ENCODE measurements at regions not wholly inside any gene's neighbourhood (a gene's known extent, or its start where the extent isn't known, plus 50 kb on each side); places are given as distances from the start of the nearest gene placed in this dataset.
A peak's percentile ranks its signal among the peaks of the same experiment; 100 is the strongest.

- DNase-seq (ENCODE audit: low spot score), result no peak
These were observed 478.5 kb downstream of the AGTPBP1 start for GRCh38 chr9:85263288-85263687.

GRCh38 chr9:85262333-85262732 is 479.4 kb downstream of the AGTPBP1 start:
- DNase-seq (ENCODE audit: low spot score), result peak; percentile 95

DNA sequence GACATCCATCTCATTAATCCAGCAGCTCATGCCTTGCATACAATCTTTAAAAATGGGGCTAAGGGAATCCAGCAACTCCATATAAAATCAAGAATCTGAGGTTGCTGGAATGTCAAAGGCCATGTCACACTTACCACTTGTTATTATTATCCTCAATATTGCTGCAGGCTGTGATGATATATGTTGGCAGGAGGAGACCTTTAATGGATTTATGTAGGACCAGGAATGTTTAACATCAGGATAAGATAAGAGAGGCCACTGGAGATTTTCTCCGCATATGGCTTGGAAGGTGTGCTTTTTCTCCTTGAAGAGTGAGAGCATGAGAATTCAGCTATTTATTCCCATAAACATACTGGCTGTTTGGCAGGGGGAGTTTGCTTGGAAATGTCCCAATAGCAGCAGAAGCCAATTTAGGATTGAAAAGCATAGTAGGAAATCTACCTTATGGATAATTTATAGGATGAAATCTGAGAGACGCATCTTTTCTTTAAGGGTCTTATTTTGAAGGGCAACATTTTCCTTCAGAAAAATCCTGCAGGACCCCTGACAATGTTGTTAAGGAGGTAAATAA is 481.4 kb downstream of the AGTPBP1 start:
- DNase-seq (ENCODE audit: low spot score), result peak; percentile 68

GRCh38 chr9:85258823-85259370 is 482.9 kb downstream of the AGTPBP1 start:
- peak; percentile 80 for DNase-seq (ENCODE audit: low spot score)

- DNase-seq (ENCODE audit: low spot score), result no peak
These were observed 483.5 kb downstream of the AGTPBP1 start for GRCh38 chr9:85258236-85258635.

DNA sequence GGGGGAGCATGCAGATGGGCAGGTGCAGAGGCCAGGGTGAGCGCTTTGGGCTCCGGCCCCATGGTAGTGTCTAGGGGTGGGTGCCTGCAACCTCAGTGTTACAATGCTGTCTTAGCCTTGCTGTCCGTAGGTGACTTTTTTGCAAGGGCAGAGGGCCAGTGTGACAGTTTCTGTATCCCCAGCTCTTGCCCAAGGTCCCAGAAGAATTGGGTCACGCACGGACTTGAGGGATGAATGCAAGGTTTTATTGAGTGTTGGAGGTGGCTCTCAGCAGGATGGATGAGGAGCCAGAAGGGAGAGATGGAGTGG is 492.5 kb downstream of the AGTPBP1 start:
- DNase-seq (ENCODE audit: low spot score), result no peak

GRCh38 chr9:85248514-85249312 is 493.0 kb downstream of the AGTPBP1 start:
- no peak for DNase-seq (ENCODE audit: low spot score)

- DNase-seq (ENCODE audit: low spot score), result peak; percentile 77
These were observed 495.2 kb downstream of the AGTPBP1 start for GRCh38 chr9:85246541-85246940.

- DNase-seq (ENCODE audit: low spot score), result no peak
These were observed 496.9 kb downstream of the AGTPBP1 start for GRCh38 chr9:85244856-85245255.

- no peak for DNase-seq (ENCODE audit: low spot score)
These were observed 497.8 kb downstream of the AGTPBP1 start for GRCh38 chr9:85243977-85244376.

DNA sequence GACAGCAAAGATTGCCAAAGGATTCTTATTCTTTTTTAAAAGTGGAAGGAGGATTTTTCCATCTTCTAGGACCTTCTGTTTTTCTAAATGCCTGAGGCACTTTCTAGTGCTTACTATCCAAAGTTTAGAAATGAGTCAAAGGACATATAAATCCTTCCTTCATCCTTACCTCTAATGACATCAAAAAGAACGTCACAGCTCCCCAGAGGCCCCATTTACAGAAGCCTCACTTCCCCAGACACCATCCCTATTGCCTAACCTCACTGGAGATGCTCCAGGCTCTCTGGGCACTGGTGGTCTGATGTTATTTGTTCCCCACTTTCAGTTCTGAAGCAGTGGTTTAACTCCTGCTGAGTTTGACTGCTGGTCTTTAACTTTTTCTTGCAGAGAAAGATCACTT is 504.3 kb downstream of the AGTPBP1 start:
- DNase-seq (ENCODE audit: low spot score), result no peak

DNA sequence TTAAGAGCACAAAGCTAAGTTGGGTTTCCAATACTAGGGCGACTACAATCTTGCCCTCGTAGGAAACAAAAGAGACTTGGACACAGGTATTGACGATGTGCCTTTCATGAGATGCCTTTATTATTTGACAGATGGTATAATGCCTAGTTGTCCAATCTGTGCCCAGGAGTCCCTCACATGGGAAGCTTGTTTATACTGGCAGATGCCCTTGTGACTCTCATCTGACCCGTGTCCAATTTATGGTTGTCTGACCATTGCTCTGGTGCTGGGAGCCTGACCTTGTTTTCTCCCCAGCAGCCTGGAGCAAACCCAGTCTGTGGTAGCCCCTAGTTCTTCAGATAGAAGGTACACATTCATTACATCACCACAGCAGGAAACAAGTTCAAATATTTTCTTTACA is 511.7 kb downstream of the AGTPBP1 start:
- DNase-seq (ENCODE audit: low spot score), result no peak

DNA sequence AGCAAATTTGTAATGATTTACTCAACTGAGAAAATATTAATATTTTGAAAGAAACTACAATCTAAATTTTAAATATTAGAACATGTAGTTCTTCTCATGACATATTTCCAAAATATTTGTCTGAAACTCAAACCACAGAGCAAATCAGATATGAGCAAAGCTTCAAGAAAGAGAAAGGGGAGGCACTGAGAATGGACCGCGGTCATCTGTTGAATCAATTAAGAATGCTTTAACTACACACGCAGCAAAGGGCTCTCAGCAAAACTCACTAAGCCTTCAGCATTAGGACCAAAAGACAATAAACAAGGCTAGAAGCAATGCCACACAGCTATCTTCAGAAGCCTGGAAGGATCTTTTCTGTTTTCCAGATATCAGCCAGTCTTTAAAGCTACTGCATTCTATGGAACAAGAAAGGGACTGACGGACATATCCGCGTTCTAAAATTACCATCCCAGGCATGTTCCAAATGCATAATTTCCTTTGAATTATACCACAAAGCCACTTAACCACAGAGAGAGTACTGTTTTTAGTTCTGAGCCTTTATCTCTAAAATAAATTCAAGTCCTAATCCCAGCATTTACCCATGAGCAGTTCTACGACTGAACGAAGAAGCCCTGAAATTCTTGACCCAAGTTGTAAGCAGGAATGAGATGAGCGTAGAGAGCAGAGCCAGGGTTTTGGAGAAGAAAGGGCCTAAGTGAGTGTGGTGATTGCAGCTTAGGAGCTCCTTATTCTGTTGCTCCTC is 513.5 kb downstream of the AGTPBP1 start:
- no peak for DNase-seq (ENCODE audit: low spot score)

- DNase-seq (ENCODE audit: low spot score), result no peak
These were observed 516.6 kb downstream of the AGTPBP1 start for GRCh38 chr9:85225180-85225579.

DNA sequence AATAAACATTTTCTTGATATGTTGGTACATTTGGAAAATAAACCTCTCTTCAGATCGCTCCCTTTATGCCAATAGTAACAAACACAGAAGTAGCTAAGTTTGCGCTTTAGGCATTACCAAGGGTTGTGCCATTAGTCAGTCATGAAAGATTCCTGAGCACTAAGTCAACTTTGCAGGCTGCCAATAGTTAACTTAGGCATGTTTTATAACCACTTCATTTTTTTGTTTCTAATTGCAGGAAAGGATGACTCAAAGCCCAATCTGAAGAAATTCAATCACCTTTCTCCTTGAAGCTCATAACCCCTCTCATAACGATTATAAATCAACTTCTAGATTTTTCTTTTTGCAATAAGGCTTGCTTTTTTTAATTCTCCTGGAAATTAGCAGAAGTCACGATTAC is 517.0 kb downstream of the AGTPBP1 start:
- DNase-seq (ENCODE audit: low spot score), result no peak

- no peak for DNase-seq (ENCODE audit: low spot score)
These were observed 517.5 kb downstream of the AGTPBP1 start for GRCh38 chr9:85224301-85224700.

DNA sequence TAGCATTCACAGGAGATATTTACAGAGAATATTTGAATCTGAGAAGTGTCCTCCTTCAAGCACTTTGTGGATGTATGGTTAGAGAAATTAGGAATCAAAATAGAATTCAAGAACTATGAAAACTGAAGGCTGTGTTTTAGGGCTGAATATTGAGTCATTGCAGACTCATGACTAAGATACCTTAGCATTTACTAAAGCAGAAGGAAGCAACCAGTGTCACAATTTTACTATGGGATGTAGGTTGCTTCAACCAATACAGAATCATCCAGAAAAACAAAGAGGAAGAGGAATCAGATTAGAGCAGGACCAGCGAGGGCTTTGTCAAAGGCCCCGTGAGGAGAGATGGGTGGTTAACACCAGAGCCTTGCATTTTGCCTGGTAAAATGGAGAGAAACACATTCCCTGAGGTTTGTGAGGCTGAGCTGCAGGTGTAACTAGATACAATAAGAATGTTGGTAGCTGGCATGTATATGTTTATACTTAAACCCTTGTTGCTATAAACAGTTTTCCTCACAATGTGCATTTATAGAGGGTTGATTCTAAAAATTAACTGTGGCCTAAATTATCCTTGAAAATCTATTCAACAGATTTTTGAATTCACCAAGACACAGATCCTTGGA is 518.1 kb downstream of the AGTPBP1 start:
- DNase-seq (ENCODE audit: low spot score), result no peak

DNA sequence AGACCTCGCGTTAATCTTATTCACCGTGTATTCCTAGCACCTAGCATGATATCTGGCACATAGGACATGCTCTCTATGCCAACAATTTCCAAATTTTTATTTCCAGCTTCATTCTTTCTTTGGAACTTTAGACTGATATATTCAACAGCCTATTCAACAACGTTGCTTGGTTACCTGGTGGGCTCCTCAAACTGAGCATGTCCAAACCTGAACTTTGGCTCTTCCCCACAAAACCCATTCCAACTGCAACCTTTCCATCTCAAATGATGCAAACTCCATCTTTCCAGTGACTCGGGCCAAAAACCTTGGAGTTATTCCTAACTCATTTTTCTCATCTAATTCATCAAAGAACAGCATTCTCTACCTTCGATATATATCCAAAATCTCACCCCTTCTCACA is 525.2 kb downstream of the AGTPBP1 start:
- no peak for DNase-seq (ENCODE audit: low spot score)

DNA sequence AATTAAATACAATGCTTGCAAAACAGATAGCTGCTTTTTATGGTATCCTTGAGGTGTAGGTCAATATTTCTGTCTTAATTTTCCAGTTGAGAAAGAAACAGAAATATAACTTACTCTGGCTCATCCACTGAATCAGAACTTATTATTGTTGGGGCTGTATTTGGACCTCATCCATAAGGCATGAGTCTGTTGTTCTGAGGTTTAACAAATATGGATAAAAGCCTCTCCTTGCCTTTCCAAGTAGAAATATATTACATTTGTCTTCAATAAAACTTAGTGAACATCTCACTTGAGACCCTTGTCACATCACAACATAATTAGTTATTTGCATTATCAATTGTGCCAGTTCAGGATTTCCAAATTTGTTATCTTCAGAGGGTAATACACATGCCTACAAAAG is 525.8 kb downstream of the AGTPBP1 start:
- DNase-seq (ENCODE audit: low spot score), result no peak

GRCh38 chr9:85215416-85215815 is 526.3 kb downstream of the AGTPBP1 start:
- no peak for DNase-seq (ENCODE audit: low spot score)

DNA sequence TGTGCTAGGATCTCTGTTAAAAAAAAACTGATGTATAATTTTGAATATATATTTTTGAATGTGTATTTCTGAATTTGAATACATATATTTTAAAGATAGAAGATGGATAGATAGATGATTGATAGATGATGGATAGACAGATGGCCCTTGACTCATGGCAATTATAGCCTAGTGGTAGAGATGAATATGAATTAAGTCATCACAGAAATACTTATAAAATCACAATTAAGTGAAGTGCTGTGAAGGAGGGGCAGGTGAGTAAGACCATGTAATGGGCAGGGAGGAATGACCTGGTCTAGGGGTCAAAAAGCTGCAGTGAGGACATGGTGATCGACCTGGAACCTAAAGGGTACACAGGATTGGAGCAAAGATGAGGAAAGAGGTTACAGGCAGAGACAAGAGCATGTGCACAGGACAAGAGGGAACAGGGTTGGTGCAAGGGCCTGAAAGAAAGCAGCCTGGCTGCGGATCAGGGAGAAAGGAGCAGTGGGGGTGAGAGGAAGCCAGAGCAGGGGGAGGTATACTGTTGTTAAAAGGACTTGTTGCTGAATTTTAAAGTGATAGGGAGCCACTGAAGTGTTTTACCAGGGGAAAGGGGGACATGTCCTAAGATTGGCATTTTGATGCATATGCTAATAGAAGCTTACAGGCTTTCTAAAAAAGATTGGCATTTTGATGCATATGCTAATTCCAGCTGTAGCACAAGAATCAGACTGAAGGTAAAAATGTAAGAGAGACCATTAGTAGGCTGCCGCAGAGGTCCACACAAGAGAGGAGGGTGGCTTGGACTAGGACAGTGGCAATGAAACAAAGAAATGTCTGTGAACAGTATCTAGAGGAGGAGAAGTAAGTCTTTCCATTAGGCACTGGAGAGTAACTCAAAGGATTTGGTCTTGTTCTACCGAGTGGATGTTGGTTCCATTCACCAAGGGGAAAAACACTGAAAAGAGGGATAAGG is 527.8 kb downstream of the AGTPBP1 start:
- DNase-seq (ENCODE audit: low spot score), result no peak

Data from SK-N-DZ (cell line).